ENCODE measurements at regions not wholly inside any gene's neighbourhood (a gene's known extent, or its start where the extent isn't known, plus 50 kb on each side); places are given as distances from the start of the nearest gene placed in this dataset.

DNA sequence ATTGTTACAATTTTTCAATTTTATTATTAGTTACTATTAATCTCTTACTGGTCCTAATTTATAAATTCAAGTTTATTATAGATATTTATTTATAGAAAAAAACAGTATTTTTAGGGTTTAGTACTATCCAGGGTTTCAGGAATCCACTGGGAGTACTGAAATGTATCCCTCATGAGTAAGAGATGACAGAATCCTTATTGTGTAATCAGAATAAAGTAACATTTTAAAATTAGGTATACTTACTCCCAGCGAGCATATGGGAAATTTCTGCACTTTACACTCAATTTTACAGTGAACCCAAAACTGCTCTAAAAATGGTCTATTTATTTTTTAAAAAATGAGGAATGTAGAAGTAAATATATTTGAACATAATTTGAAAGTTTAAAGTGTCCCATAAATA lies 202.7 kb downstream of the CGGBP1 start:
- Histone ChIP-seq H2AFZ (replicated peaks; ENCODE audit: low read length, poor library complexity) (no peak overlapping the region), H4K5ac (ENCODE audit: low read depth, low read length) (no peak overlapping the region), H3K4me3 (ENCODE audit: insufficient read depth, low read depth, low read length) (no peak overlapping the region), H2AK5ac (ENCODE audit: low read depth, low read length) (no peak overlapping the region), H2BK15ac (ENCODE audit: low read depth, low read length) (no peak overlapping the region), H3K4me2 (ENCODE audit: low read depth, low read length) (no peak overlapping the region), H2AK9ac (replicated peaks; ENCODE audit: low read depth, low read length, poor library complexity) (no peak overlapping the region), H3K36me3 (ENCODE audit: control insufficient read depth, insufficient read depth, low read length) (no peaks in the 10 kb centered on the region), H4K20me1 (ENCODE audit: insufficient read depth, low read length) (no peaks in the 10 kb centered on the region), H3K23ac (ENCODE audit: low read depth, low read length) (no peak overlapping the region), H3K27ac (ENCODE audit: insufficient read depth, low read length) (no peak overlapping the region), H2BK20ac (ENCODE audit: low read depth, low read length) (no peak overlapping the region), H3K56ac (ENCODE audit: extremely low read depth, insufficient read depth, low read length) (no peak overlapping the region), H4K91ac (ENCODE audit: insufficient read depth, low read depth, low read length) (no peak overlapping the region), H3K4ac (ENCODE audit: low read depth, low read length) (no peak overlapping the region), H4K8ac (ENCODE audit: low read depth in 2 of 2, low read length in 2 of 2) (no peak overlapping the region), H3K14ac (replicated peaks; ENCODE audit: low read depth, low read length) (no peak overlapping the region), H3K27me3 (ENCODE audit: control insufficient read depth, insufficient read depth, low read length) (no peaks in the 10 kb centered on the region), H3K9me3 (ENCODE audit: control insufficient read depth, insufficient read depth, low read length) (peaks cover 2% of the 10 kb centered on the region), H2BK5ac (ENCODE audit: low read depth, low read length, poor library complexity, severe bottlenecking) (no peak overlapping the region), H2BK120ac (ENCODE audit: low read depth, low read length) (no peak overlapping the region), H3K9ac (ENCODE audit: low read depth, low read length) (no peak overlapping the region), H3K79me1 (ENCODE audit: low read depth in 1 of 2, low read length in 2 of 2) (no peaks in the 10 kb centered on the region), H3K4me1 (ENCODE audit: control insufficient read depth, insufficient read depth, low read length) (no peaks in the 10 kb centered on the region), H3K18ac (ENCODE audit: low read depth, low read length) (no peak overlapping the region), H3K9me1 (ENCODE audit: insufficient read depth, low read length) (no peaks in the 10 kb centered on the region)
- WGBS, 2 experiments (ENCODE audit: extremely low coverage in 2 of 2, insufficient read length in 1 of 2) = no CpG with 5 or more reads among the region's 1 CpG
- BruUV-seq (replicated peaks) = no TSS peak
- CTCF ChIA-PET = no interaction called here
- intact Hi-C loops (cut with micrococcal nuclease) = no loop called here
- dilution Hi-C loops (cut with HindIII; ENCODE audit: low sequenced_read_pairs, unreplicated experiment) = no loop called here
- no peak for ATAC-seq (ENCODE audit: low read depth)
- TF ChIP-seq MXI1 (IDR thresholded peaks at IDR 0.05; ENCODE audit: borderline replicate concordance, low read depth, low read length) (no peak), MAZ (IDR thresholded peaks at IDR 0.05; ENCODE audit: borderline replicate concordance, low read depth, low read length) (no peak), NFE2L2 (IDR thresholded peaks at IDR 0.05; ENCODE audit: low read depth, low read length) (no peak), BHLHE40 (IDR thresholded peaks at IDR 0.05; ENCODE audit: low read depth, low read length) (no peak), SMC3 (IDR thresholded peaks at IDR 0.05; ENCODE audit: low read depth, low read length) (no peak), MAFK (IDR thresholded peaks at IDR 0.05; ENCODE audit: low read depth, low read length) (no peak), RCOR1 (IDR thresholded peaks at IDR 0.05; ENCODE audit: insufficient replicate concordance, low read length) (no peak), POLR2A (IDR thresholded peaks at IDR 0.05; ENCODE audit: low read depth, low read length) (no peak), CHD1 (IDR thresholded peaks at IDR 0.05; ENCODE audit: low read depth, low read length) (no peak), CEBPB (IDR thresholded peaks at IDR 0.05; ENCODE audit: low read depth, low read length) (no peak), RFX5 (IDR thresholded peaks at IDR 0.05; ENCODE audit: low read depth, low read length) (no peak), FOS (IDR thresholded peaks at IDR 0.05; ENCODE audit: low read depth, low read length) (no peak), RAD21 (IDR thresholded peaks at IDR 0.05; ENCODE audit: low read length) (no peak)
- TF ChIP-seq, protein P1, sequence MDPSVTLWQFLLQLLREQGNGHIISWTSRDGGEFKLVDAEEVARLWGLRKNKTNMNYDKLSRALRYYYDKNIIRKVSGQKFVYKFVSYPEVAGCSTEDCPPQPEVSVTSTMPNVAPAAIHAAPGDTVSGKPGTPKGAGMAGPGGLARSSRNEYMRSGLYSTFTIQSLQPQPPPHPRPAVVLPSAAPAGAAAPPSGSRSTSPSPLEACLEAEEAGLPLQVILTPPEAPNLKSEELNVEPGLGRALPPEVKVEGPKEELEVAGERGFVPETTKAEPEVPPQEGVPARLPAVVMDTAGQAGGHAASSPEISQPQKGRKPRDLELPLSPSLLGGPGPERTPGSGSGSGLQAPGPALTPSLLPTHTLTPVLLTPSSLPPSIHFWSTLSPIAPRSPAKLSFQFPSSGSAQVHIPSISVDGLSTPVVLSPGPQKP (IDR thresholded peaks at IDR 0.05; ENCODE audit: borderline replicate concordance, low read depth, low read length) = no peak
- TF ChIP-seq, protein P2, sequence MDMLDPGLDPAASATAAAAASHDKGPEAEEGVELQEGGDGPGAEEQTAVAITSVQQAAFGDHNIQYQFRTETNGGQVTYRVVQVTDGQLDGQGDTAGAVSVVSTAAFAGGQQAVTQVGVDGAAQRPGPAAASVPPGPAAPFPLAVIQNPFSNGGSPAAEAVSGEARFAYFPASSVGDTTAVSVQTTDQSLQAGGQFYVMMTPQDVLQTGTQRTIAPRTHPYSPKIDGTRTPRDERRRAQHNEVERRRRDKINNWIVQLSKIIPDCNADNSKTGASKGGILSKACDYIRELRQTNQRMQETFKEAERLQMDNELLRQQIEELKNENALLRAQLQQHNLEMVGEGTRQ (IDR thresholded peaks at IDR 0.05; ENCODE audit: low read depth, low read length) = no peak
- TF ChIP-seq, protein P3, sequence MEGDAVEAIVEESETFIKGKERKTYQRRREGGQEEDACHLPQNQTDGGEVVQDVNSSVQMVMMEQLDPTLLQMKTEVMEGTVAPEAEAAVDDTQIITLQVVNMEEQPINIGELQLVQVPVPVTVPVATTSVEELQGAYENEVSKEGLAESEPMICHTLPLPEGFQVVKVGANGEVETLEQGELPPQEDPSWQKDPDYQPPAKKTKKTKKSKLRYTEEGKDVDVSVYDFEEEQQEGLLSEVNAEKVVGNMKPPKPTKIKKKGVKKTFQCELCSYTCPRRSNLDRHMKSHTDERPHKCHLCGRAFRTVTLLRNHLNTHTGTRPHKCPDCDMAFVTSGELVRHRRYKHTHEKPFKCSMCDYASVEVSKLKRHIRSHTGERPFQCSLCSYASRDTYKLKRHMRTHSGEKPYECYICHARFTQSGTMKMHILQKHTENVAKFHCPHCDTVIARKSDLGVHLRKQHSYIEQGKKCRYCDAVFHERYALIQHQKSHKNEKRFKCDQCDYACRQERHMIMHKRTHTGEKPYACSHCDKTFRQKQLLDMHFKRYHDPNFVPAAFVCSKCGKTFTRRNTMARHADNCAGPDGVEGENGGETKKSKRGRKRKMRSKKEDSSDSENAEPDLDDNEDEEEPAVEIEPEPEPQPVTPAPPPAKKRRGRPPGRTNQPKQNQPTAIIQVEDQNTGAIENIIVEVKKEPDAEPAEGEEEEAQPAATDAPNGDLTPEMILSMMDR (conservative IDR thresholded peaks at IDR 0.05; ENCODE audit: low read depth, low read length) = no peak
- in situ Hi-C loops (cut with MboI; ENCODE audit: low sequenced_read_pairs) = no loop called here
- POLR2A ChIA-PET (ENCODE audit: unreplicated experiment) = no interaction called here
- no peak for DNase-seq

Measured in IMR-90 (cell line).